ENCODE measurements at regions not wholly inside any gene's neighbourhood (a gene's known extent, or its start where the extent isn't known, plus 50 kb on each side); places are given as distances from the start of the nearest gene placed in this dataset.

DNA sequence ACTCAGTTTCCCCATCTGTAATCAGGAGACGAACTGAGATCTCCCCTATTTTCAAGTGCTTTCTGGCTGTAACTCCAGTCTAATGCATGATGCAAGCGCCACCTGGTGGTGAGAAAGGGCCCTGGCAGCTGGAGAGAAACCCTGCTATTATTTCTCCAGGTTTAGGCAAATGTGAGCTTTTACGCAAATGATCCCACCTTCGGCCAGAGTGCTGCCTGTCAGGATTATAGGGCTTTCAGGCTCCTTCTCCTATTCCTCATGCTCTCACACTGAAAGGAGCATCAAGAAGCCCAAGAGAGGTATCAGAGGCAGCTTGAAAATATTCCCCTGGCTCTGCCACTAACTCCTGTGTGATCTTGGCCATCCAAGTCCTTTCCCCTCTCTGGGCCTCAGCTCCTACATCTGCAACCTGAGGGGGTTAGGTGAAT lies 93.9 kb upstream of the RASGRF1 start:
- peak; percentile 84 for FAIRE-seq

DNA sequence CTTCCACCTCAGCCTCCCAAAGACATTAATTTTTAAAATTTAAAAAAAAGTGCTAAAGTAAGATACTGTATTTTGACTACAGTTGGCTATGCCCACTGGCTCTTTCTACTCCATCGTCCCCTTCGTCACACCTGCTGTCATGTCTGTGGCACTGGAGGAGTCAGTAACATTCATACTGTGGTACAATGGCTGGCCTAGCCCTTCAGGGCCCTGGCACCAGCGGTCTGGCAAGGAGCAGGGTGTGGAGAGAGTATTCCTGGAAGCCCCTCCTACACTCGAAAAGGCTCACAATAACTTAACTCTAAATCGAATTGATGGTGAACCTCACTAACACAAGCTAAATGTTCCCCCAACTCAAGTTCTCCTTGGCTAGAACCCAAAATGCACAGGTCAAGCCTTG lies 89.7 kb upstream of the RASGRF1 start:
- FAIRE-seq = no peak

DNA sequence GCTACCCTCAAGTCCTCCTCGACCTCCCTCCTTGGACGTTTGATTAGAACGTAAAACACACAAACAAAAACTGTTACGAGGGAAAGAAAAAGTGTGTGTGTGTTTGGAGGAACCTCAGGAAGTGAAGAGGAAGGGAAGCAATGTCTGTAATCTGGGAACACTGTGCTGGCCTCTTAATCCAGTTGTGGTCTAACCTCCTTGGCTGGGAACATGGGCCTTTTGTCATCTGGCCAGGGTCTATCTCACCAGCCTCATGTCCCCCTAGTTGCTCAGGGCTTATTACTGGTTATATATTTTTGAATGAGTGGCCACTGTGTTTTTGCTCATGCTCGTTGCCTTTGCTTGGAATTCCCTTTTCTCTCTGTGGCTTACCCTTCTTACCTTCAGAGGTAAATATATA lies 89.0 kb upstream of the RASGRF1 start:
- no peak for FAIRE-seq

DNA sequence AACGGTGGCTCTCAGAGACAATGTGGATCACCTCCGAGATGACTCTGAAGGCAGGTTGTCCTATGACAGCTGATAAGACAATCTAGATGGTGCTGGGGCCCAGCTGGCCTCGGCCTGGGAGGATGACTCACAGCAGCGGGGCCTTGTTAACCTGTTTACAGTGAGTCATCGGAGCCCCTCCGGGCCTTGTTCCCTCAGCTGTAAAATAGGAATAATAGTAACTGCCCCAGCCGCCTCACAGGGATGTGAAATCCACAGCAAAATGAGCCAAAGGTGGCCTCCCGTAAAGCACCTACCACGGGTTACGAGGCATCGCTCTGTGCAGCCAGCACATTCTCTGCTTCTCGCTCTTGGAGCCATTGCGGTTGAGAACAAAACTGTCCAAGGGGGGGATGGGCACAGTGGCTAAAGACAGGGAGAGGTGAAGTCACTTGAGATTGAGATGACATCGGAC lies 88.6 kb upstream of the RASGRF1 start:
- no peak for FAIRE-seq

DNA sequence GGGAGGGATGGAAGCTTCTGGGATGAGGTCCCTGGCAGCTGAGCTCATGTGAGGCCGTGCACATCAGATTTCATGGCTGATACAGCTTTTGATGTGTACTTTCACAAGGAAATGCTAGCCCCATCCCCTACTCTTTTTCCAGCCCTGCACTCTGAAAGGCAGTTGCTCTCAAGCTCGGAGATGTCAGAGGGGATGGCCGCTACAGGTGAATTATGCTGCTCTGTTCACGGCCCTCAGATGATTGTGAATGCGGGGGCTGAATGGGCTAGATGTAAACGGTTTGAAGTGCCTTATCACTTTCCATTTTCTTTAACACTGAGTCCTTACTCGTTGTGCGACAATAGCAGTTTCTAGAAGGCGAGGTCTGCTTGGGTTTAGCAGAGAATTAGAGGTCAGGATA lies 88.0 kb upstream of the RASGRF1 start:
- no peak for FAIRE-seq

DNA sequence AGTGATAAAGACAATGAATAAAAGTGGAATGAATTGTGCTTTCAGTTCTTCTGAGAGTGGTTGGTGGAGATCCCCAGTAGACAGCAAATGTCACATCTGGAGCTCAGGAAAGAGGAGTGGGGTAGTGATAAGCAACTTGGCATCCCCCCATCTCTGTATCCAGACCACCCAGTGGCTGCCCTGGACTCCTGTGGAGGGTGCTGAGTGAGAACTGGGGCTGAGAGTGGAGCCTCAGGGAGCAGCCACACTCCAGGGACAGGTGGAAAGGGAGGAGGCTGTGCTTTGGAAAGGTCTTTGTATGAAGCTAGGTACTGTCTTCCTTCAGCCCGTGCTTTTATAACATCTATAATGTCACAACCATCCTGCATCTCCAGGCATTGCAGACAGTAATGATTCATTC lies 85.6 kb upstream of the RASGRF1 start:
- FAIRE-seq = no peak

DNA sequence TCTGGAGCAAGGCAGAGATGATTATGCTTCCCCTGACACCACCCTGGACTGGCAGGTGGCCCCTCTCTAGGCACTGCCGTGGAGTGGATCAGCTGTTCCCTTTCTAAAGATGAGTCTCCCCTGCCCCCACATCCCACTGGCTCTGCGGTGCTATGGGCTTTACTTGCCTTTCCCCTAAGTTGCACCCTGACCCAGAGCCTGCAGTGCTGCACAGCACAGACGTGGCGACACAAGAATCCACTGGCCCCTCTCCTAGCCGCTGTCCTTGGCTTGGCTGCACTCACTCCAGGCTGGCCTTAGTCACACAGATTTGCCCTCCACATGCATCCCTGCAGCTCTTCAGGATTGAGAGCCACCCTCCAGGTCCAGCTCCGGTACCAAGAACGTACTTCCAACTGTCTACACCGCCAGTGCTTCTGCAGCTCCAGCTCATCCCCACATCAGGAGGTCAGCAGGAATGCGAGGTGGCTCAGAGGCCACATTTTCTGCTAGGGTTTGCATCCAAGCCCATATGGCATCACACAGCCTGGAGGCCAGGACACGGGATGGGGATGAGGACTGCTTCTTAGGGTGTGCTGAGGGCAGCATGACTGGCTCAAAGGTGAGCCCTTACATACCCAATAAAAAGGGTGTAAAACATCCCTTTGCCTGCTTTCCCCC lies 82.4 kb upstream of the RASGRF1 start:
- no peak for FAIRE-seq

DNA sequence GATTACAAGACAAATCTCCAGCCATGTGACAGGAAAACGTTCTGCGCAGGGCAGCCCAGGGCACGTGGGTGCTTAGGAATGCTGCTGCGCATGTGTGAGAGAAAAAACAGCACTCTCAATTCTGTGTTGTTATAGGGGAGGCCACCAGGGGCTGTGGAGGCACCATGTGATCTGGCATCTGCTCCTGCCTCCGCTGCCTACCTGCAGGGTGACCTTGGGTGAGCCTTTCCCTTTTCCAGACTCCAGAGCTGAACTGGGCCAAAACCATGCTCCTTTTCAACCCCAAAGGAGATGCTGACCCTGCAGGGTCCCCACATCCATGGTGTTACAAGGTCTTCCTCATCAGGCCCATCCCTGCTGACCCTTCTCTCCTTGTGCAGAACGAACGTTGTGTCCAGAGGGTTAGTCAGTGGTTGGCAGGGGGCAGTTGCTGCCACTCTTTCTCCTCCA lies 81.5 kb upstream of the RASGRF1 start:
- FAIRE-seq = no peak

DNA sequence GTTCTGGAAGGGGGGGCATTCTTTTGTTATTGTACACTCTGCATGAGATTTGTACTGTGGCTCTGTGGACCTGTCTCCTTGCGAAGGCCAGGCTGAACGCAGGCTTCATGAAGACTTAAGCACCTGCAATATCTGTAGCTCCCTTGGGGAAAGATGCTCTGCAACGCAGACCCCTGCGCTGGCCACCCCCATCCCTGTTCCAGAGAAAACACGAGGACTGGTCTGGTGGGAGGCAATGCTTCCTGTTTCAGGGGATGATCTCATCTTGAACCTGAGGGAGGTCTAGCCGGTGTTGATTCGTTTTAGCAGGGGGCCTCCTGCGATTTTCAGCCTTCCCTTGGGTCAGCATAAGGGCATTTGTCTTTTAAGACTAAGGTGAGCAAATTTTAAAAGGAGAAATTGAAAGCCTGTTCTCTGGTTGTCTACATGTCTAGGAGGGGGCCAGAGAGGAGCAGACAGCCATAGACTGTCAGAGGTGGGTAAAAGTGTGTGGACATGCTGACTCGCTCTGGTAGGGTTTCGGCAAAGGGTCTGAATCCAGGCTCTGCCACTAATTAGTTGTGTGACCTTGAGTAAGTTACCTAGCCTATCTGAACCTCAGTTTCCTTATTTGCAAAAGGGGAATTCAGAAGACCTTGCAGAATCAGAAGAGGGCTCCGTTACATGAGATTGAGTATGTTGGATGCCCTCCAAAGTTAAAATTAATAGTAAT lies 80.9 kb upstream of the RASGRF1 start:
- no peak for FAIRE-seq

DNA sequence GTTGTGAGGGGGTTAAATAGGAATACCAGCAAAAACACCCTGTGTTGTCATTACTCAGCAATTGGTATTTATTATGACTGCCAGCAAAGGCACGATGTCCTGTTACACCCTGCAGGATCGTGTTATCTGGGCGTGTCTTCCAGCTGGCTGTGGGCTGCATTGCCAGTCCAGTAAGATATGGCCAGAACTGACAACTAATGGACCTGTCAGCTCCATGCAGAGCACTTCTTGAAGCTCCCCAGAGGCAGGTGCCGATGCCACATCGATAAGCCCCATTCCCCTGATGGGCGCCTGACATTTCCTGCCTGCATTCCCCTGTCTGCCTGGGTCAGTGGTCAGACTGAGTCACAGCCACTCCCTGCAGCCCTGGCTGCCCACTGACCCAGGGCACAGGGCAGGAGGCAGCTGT lies 79.7 kb upstream of the RASGRF1 start:
- FAIRE-seq = no peak

DNA sequence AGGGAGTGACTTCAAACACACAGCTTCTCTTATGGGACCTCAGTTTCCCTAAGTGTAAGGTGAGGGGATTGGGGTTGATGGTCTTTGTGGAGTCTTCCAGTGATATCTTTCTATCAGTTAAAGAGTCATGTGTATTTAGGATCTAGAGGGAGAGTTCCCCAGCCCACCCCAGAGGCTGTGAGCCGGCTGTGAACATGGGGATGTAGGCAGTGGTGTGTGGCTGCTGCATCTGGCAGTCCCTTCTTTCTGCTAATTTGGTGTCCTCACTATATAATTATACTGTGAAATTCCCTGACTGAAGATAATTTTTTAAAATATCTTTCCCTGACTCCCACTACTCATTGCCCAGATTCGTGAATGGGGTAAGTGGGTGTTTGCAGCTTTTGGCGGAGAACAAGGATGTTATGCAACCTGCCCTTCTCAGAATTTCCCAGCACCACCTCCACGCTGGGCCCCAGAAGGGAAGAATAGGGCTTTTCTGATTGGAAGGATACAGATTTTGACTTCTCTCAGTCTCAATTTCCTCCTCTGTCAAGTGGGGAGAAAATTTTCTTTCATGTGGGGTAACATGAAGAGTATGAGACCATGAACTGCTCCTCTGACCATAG lies 79.0 kb upstream of the RASGRF1 start:
- FAIRE-seq = no peak

DNA sequence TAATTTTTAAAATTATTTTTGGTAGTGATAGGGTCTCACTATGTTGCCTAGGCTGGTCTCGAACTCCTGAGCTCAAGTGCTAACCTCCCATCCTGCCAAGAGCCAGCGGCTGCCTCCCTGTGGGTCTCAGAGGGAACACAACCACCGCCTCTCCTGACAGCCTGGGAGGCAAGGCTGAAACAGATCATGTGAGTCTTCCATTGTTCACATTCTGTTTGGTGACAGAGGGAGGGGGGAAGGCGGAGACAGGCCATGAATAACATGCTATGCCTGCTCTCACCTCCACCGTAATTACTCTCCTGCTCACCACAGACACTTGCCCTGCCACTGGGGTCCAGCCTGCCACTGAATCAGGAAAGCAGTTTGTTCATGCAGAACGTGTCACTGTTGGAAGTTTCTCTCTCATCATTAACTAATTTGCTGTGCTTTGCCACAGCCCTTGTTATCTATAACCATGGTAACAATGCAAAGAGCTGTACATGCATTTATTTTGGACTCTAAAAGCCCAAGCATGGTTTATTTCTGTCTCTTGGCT lies 78.4 kb upstream of the RASGRF1 start:
- peak; percentile 53 for FAIRE-seq

DNA sequence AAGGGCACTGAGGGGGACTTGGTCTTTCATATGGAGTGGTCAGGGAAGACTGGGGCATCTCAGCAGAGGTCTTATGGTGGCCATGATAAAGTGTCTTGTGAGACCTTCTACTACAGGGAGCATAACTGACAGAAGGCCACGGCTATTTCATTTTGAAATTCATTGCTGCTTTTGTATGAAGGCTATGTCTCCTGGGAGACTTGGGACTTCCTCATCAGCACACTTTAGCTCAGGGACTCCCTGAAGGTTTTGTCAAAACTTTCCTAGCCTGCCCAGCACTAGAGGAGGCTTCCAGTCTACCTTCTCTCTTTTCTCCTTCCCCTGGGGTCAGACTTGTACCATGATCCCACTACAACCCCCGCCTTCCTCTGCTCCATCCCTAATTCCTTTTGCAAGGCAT lies 77.2 kb upstream of the RASGRF1 start:
- no peak for FAIRE-seq

DNA sequence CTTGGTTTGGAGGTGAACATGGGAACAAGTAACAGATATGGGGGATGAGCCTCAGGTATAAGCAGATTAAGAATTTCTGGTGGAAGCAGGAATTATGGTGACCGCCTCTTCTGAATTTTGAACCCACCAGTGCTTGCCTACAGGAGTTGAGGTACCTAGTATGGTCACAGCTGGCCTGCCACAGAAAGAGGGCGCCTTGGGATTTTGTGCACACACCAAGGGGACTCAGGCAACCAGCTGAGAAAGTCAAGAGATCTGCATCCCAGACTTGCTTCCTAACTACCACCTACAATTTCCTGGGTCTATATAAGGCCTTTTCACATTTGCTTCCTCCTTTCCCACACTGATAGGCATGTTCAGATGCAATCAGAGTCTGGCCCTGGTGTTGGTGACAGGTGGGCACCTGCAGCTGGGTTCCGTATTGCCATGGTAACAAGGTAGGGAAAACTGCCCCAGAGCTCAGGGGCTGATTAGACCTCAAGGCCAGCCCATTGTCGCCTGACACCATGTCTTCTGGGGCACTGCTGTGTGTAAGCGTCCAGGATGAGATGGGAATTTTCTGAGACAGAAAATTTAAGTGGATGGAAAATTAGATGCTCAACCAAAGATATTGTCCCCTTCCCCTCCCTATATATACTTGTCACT lies 75.9 kb upstream of the RASGRF1 start:
- FAIRE-seq = no peak

DNA sequence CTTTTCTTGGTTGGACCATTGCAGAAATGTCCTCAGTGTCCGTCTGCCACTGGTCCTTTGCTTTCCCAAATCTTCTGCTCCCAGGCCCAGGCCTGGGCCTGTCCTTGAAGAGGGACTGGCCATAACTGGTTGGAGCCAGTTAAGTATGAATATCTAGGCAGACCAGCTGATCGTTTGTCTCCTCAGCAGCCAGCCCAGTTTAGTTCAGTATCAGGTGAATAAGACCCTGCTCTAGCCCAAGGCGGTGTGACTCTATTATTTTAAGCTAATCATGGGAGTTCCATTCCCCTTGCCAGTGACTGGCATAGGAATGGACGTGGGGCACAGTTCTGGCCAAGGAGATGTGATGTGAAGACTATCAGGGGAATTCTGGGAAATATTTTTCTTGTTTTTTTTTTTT lies 73.9 kb upstream of the RASGRF1 start:
- FAIRE-seq = no peak

DNA sequence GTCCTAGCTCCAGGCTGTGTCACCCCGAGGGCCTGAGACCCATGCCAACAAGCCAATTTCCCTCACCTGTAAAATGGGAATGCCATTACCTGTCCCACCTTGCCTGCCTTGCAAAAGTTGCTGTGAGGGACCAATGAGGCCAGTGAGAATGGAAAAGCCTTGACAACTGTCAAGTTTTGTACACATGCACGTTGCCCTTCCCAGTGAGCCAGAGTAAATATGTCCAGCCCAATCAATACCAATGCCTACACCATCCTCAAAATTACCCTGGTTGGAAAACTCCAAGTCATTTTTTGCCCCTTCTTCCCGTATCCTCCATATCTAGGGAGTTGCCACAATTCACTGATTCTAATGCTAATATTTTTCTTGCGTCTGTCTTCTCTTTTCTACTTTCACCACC lies 73.5 kb upstream of the RASGRF1 start:
- no peak for FAIRE-seq

DNA sequence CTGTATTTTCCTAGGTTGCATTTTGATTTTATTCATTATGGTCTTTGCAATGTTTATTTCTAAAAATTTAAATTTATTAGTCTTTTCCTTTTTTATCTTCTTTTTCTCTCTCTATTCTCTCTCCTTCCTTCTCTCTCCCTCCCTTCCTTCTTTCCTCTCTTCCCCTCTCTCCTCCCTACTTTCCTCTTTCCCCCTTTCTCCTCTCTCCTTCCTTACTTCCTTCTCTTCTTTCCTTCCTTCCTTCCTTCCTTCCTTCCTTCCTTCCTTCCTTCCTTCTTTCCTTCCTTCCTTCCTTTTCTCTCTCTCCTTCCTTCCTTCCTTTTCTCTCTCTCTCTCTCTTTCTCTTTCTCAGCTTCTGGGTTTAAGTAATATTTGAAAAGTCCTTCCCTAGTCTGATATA lies 72.8 kb upstream of the RASGRF1 start:
- no peak for FAIRE-seq

DNA sequence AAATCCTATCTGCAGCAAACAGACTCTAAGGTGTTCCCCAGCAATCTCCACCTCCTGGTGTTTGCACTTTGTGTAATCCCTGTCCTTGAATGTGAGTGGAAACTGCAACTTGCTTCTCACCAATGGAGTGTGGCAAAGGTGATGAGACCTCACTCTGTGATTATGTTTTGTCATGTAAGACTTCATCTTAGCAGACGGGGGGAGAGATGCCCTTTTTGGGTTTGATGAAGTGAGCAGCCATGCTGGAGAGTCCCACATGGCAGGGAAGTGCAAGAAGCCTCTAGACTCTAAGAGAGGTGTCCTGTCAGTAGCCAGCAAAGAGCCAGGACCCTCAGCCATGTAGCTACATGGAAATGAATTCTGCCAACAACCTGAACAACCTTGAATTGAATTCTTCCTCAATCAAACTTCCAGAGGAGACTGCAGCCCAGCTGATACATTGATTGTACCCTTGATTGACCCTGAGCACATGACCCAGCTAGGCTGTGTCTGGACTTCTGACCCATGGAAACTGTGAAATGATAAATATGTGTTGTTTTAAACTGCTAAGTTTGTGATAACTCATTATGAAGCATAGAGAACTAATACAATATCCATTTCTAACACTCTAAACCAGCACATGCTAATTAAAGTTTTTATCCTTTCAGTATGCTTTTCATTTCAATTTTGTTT lies 71.4 kb upstream of the RASGRF1 start:
- no peak for FAIRE-seq

DNA sequence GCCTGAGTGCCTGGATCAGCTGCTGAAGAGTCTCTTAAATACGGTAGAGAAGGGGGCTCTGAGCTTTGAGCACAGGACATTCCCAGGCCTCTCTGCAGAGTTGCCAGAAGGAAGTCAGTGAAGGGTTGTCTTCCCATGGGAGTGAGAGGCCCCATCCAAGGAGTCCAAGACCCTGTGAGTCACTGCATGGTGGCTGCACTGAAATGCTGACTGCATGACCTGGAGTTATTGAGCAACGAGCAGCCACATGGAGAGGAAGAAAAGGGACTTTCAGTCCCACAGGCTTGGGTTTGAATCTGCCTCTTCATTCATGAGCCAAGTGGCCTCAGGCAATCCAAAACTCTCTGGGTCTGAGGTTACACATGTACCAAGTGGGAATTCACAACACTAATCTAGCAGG lies 69.6 kb upstream of the RASGRF1 start:
- FAIRE-seq = no peak

DNA sequence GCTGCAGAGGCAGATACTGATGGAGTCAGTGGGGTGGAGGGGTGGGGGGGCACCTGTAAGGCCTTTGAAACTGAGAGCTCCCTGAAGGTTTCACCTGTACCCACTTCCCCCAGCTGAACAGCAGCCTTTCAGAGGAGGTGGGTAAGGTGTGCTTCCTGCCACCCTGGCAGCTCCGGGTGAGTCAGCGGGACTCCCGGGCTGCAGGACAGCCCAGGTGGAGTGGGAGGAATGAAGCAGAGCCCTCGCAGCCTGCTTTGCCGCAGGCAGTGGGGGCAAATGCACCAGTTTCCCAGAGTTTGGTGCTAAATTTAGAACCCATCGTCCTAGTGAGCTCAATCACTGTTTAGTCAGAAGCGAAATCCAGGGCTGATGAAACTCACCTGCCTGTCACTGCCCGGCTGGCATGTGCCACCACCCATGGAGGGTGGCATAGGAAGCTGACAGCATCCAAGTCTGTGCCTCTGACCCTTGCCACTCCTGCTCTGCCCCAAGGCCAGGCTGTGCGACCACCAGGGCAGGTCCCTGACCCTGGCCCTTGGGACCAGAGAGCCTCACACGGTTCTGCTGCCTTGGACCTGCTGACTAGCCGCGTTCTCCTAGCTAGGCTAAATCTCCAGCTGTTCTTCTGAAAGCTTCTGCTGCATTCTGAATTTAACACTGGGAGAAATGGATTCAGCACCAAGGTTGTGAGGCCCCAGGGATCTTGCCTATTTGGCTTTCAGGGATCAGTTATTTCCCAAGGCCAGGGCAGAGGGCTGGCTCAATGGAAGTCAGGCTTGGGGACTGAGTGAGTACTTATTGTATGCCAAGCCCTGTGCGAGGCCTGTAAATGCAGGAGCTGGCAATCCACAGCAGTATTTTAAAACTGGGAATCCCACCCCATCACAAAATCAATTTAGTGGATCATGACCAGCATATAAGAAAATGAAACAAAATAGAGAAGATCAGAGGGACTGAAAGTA lies 67.3 kb upstream of the RASGRF1 start:
- no peak for FAIRE-seq

DNA sequence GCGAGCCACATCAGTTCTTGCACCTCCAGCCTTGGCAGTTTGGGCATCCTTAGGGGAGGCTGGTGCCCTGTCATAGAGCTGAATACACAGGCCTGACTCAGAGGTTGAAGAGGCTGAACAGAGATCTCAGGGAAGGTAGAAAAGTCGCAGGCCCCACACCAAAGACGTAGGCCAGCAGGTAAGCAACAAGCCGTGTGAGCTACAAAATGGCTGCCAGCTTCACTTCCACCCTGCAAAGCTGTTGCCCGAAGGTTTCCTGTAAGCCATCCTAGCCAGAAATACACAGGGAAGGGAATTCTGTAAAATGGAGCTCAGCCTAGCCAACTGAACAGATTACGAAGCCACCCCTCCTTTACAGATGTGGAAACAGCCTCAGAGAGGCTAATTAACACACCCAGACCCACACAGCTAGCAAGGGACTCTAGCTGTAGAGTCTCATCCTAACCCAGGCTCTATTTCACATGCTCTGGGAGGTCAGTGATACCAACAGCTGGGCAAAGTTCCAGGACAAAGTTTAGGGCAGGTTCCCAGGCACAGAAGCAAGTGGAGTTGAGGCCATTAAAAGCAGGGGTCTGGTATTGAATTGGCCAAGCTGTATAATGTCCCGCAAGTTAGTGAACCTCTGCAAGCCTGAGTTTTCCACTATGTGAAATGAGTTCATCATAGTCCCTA lies 66.3 kb upstream of the RASGRF1 start:
- FAIRE-seq = no peak

Measured in islet of Langerhans (tissue), 1 donor.